GM21576 (cell line): ENCODE measurements at regions not wholly inside any gene's neighbourhood (a gene's known extent, or its start where the extent isn't known, plus 50 kb on each side); places are given as distances from the start of the nearest gene placed in this dataset.
"Not testable (repeated sequence)": the region's sequence is repeated elsewhere in the genome, so short reads cannot be mapped to it uniquely, and the experiment has no call there.

Experiments
- ATAC-seq: cut with Tn5 transposase; IDR thresholded peaks from one replicate; pipeline ENCODE4 v1.9.1; 2021; ENCODE audit warnings: mild to moderate bottlenecking, moderate library complexity; ENCODE audit not compliant: unreplicated experiment

DNA sequence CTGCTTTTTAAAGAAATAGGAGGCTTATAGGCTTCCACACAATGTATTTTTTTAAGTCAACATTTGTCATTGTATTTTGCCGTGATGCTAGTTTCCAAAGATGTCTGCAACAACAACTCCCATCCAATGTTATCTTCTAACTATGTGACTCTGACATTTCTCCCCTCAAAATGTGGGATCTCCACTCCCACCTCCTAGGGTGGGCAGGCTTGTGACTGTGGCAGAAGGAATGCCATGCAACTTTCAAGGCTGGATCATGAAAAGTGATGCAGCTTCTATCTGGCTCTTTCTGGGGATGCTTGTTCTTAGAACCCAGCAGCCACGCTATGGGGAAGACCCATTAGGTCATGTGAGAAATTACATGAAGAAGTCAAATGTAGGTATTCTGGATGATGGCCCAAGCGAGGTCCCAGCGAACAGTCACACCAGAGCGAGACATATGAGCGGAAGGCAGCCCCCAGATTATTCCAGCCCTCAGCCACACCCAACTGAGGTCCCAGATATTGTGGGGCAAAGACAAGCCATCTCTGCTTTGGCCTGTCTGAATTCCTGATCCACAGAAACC lies 124.3 kb downstream of the BDH1 start:
- ATAC-seq = no peak

DNA sequence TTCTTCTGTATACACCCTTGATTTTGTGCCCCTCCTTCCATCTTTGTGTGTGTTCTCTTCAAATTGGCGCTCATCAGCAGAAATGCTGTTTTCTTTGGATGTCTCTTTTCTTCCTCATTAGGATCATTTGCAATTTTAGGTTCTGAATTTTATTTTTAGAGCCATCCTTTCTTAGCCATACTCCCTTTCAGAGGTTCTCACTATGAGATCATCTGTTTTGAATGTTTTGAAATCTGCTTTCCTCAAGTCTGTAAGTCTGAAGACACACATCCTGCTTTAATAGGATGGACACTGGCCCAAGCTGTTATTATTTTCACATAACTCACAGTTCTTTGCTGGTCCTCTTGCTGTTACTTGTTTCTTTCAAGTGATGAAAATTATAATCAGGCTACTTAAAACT lies 124.8 kb downstream of the BDH1 start:
- ATAC-seq = no peak

GRCh38 chr3:197430502-197430901 lies 125.3 kb downstream of the BDH1 start:
- no peak for ATAC-seq

GRCh38 chr3:197428952-197429351 lies 126.8 kb downstream of the BDH1 start:
- ATAC-seq = no peak

DNA sequence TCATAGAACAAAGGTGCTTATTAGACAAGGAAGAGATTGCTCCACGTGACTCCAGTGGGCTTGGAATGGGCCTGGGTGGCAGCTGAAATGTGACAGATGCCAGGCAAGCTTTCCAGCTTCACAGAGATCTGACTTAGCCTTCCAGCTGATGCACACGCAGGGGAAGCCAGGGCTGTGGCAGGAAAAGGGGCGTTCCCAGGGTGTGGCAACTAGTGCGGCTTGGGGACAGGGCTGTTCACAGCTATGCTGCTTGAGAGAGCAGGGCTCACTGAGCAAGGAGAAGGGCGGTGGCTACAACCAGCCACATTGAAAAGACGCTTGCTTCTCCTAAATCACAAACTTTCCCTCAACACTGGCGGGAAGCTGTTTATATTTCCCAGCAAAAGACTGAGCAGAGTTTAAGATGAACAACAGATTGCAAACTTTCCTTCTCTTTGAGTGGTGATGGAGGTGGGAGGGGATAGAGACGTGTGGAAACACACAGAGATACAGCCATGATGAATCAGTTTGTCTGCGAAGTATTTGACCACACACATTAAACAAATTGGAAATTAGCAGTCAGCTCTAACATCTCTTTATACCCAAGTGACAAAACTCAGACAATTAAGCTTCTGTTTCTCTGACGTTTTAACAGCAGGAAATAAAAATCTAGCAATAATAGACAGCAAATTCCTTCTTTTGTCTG lies 127.5 kb downstream of the BDH1 start:
- no peak for ATAC-seq

- ATAC-seq = no peak
Observed at GRCh38 chr3:197427021-197427420, 128.6 kb upstream of the DLG1 start.

DNA sequence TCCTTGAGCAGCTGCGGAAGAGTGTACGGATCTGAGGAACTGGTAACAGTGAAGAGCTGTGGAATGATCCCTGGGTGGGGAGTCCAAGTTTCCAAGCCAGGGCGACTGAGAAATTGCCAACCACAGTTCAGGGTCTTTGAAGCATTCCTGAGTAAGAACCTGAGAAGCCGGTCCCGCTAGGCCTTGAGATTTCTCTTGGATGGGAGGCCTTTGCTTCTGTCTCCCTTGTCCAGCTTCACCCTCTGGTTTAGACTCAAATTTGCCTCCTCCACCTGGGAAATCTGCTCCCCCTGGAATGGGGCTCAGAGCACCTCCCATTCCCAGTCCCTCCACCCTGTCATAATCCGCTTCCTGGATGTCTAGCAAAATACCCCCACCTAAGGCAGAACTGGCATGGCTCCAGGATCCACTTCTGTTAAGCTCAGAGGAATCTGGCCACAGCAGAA lies 127.7 kb upstream of the DLG1 start:
- no peak for ATAC-seq

- no peak for ATAC-seq
Observed at GRCh38 chr3:197425485-197426120, 127.2 kb upstream of the DLG1 start.

DNA sequence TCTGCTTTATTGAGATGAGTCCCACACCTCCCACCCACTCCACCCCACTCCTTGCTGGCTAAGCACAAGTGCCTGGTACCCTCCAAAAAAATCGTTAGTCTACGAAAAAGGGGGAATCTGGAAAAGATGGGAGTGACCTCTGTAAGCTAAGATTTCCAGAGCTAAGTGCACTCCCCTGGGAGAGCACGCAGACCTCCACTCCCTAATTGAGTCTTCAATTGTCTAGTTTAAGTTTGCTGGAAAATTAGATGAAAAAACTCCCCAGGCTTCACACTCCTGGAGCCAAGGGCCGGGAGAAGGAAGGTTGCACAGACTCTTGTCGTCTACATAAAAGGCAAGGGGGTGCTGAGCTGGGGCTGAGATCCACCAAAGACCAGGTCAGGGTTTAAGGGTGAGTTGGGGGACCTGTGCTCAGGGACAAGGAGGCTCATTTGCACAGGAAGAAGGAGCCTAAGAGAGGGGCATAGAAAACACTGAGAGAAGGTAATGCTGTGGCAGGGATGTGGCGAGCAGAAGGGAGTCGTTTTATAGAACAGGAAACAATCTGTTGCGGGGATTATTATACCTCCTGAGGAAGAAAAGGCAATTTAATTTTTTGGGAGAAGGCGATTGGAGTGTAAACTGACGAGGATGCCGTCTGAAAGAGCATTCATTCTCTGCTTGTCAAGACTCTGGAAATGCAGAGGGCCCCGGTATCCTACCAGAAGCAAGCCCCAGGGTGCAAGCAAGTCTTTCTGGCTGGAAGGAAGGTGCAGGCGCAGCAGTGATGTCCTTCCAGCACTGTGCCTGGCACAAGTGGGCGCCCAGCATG lies 126.5 kb upstream of the DLG1 start:
- ATAC-seq = no peak

DNA sequence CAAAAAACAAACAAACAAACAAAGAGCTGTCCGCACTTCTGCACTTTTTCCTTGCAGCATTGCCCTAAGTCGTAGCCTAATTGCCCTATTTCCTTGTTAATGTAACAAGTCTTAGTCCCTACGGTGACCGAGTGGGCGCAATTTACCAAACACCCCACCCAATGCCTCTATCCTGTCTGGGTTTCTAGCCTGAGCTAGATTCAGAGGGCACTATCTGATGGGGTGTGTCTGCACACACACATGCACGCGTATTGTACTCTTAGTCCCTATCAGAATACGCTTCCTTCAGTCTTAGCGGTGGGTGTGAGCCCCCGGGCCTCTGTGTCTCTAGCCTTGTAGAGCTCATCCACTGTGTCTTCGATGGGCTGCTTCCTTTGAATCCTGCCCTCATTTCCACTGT lies 125.9 kb upstream of the DLG1 start:
- ATAC-seq = no peak

GRCh38 chr3:197423376-197423775 lies 125.0 kb upstream of the DLG1 start:
- no peak for ATAC-seq

DNA sequence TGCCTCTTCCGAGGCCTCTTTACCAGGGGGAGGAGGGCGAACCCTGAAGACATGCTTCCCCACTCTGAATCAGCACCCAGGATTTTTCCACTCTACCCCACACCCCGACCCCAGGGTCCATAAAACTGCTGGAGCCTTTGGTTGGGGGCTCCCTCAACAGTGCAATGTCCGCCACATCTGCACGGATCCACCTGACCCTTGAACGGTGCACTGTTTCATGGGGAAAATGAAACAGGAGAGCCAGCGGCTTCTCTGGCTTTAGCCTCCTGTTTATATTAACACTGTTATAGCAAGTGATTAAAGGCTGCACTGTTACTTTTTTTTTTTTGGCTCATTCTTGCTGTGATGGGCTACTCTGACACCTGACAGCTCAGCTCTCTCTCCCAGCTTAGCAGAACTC lies 124.1 kb upstream of the DLG1 start:
- no peak for ATAC-seq

GRCh38 chr3:197421021-197421420 lies 122.6 kb upstream of the DLG1 start:
- no peak for ATAC-seq

DNA sequence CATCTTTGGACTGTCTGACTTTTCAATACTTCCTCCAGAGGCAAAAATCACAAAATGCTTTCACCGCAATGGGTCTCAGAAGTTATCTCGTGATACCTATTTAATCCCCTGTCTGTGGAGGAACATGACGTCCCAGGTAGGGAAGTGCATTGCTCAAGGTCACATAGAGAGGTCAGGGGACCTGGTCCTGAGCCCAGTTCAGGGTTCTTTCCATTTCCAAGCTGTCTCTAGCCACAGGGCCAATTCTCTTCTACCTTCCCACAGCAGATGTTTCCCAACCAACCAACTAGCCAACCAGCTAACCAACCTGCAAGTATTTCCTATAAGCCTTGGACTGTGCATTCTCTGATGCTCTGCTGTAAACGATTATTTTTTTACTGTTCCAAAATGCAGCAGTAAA lies 122.2 kb upstream of the DLG1 start:
- no peak for ATAC-seq

DNA sequence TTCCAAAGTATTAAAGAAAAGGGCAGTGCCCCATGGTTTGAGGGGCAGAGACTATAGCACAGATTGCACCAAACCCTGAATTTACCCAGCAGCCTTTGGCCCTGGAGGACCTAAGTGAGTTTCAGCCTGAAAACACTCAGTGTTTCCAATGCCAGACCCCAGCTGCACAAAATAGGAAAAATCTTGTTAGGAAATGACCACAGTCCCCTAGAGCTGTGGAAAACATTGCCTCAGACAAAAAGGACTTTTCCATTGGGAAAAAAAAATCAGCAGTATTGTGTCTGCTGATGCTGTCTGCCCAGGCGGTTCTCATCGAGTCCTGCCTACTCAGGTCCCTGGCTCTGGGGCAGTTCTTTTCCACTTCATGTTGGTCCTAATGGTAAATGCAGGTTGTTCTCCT lies 121.7 kb upstream of the DLG1 start:
- no peak for ATAC-seq

DNA sequence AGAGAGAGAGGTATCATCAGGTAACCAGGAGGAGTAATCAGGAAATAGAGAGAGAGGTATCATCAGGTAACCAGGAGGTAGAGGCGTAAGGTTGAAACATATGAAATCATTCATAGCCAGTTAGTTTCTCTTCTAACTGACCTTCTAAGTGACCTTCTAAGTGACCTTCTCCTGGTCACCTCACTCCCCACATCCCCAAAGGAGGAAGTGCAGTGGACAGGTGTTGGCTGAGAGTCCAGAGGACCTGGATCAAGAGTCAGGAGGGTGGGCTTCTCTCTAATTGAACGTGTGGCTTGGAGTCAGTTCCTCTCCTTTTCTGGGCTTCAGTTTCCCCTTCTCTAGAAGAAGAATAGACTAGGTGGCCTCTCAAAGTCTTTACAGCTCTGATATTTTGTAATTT lies 121.3 kb upstream of the DLG1 start:
- no peak for ATAC-seq

- ATAC-seq = no peak
Observed at GRCh38 chr3:197417911-197418618, 119.7 kb upstream of the DLG1 start.

DNA sequence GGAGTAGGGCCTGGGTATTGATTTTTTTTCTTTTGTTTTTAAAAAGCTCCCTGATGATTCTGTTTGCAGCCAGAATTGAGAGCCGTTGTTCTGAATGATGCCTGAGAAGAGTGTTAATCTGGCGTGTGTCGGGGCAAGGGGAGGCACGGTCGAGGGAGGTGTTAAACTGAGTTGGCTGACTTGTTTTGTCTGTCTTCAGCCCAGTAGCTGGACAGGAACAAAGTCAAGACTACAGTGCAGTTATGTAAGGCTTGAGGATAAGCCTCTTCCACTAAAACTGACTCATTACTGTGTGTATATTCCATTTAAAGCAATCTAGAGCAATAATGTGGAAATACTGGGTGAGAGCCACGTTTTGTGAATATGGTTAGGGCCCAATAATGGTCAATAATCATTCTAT lies 119.0 kb upstream of the DLG1 start:
- ATAC-seq = no peak

- not testable (repeated sequence) for ATAC-seq
Observed at GRCh38 chr3:197411899-197412298, 113.5 kb upstream of the DLG1 start.

- ATAC-seq = not testable (repeated sequence)
Observed at GRCh38 chr3:197410170-197410569, 111.8 kb upstream of the DLG1 start.
